DMS 273 (cell line): ENCODE measurements at regions not wholly inside any gene's neighbourhood (a gene's known extent, or its start where the extent isn't known, plus 50 kb on each side); places are given as distances from the start of the nearest gene placed in this dataset.

ENCODE experiments used
- DNase-seq: peaks from one replicate; lab custom pipeline; 2025; ENCODE audit not compliant: unreplicated experiment; lab: John Stamatoyannopoulos, UW

DNA sequence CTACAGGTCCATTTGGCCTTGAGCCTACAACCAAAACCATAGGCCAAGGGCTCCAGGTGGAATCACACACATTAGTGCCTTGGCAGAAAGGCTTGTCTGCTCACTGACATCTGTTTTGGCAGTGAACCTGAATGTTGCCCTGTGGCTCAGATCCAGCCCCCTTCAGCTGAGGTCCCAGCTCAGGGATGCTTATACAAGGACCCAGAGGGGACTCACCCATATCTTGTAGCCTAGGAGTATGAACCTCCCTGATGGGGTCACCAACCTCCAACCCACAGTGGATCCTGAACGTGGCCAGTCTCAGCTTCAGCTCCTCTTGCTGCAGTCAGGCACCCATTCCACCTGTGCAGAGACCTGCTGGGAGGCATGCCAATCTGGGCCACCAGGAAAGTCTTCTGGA lies 50.8 kb upstream of the HMX1 start:
- no peak for DNase-seq

DNA sequence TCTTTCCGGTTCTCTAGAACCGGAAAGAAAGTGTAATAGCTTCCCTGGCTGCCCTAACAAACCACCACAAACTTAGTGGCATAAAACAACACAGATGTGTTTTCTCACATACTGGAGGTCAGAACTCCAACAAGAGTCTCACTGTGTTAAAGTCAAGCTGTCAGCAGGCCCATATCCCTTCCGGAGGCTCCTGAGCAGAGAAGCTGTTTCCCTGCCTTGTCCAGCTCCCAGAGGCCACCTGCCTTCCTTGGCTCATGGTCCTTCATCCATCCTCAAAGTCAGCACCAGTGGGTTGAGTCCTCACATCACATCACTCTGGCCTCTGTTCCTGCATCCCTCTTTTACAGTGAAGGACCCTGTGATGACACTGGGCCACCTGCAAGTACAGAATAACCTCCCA lies 49.8 kb upstream of the HMX1 start:
- DNase-seq: no peak
